WERI-Rb-1 (cell line): ENCODE measurements at regions not wholly inside any gene's neighbourhood (a gene's known extent, or its start where the extent isn't known, plus 50 kb on each side); places are given as distances from the start of the nearest gene placed in this dataset.
A peak's percentile ranks its signal among the peaks of the same experiment; 100 is the strongest.

Source experiments
- DNase-seq: peaks from one replicate; pipeline ENCODE4 v3.0.0-alpha.2; 2020
- H3K27ac ChIP-seq: fragments of 250-450 bp; sonication (Bioruptor Pico); 2 replicates; pipeline ENCODE4 v1.5.1; 2020; ENCODE audit warnings: mild to moderate bottlenecking, moderate library complexity
- H3K27me3 ChIP-seq: fragments of 250-450 bp; sonication (Bioruptor Pico); 2 replicates; pipeline ENCODE4 v1.5.1; 2021; ENCODE audit warnings: mild to moderate bottlenecking, low read depth, moderate library complexity; ENCODE audit not compliant: insufficient read depth, severe bottlenecking
- H3K36me3 ChIP-seq: fragments of 250-450 bp; sonication (Bioruptor Pico); 2 replicates; pipeline ENCODE4 v1.5.1; 2020; ENCODE audit warnings: mild to moderate bottlenecking, moderate library complexity
- H3K4me3 ChIP-seq: 2 replicates; pipeline ENCODE4 v1.5.1; 2011; ENCODE audit warnings: low read depth, mild to moderate bottlenecking, control low read depth, low read length
- H3K9me3 ChIP-seq: fragments of 250-450 bp; sonication (Bioruptor Pico); 2 replicates; pipeline ENCODE4 v1.5.1; 2021; ENCODE audit warnings: mild to moderate bottlenecking, moderate library complexity; ENCODE audit not compliant: severe bottlenecking
- CTCF ChIP-seq: IDR thresholded peaks from 2 replicates; pipeline ENCODE4 v1.5.1; 2011; ENCODE audit warnings: low read depth, mild to moderate bottlenecking, control low read depth, inconsistent platforms, low read length

GRCh38 chr11:70825893-70826540 lies 426.4 kb downstream of the SHANK2 start:
- Histone ChIP-seq H3K27ac (peak overlapping the region; percentile 17), H3K27me3 (no peaks in the 10 kb centered on the region)

GRCh38 chr11:70826541-70827335 lies 425.6 kb downstream of the SHANK2 start:
- DNase-seq: peak; percentile 65
- Histone ChIP-seq H3K27me3 (no peaks in the 10 kb centered on the region), H3K36me3 (no peaks in the 10 kb centered on the region), H3K4me3 (peak overlapping the region; percentile 39), H3K27ac (peak overlapping the region; percentile 17), H3K9me3 (no peaks in the 10 kb centered on the region)
- TF ChIP-seq CTCF: no peak

More at GRCh38 chr11:70825893-70826540, 426.4 kb downstream of the SHANK2 start:
- Histone ChIP-seq H3K9me3 (no peaks in the 10 kb centered on the region), H3K36me3 (no peaks in the 10 kb centered on the region), H3K4me3 (peak overlapping the region; percentile 39)
- no peak for DNase-seq
- TF ChIP-seq CTCF: no peak

GRCh38 chr11:70828593-70829082 lies 423.7 kb downstream of the SHANK2 start:
- Histone ChIP-seq H3K9me3 (no peaks in the 10 kb centered on the region), H3K27ac (no peak overlapping the region), H3K36me3 (no peaks in the 10 kb centered on the region), H3K4me3 (no peak overlapping the region), H3K27me3 (no peaks in the 10 kb centered on the region)
- no peak for TF ChIP-seq CTCF
- DNase-seq: no peak

- H3K4me3 ChIP-seq: no peak overlapping the region
- no peaks in the 10 kb centered on the region for H3K9me3 ChIP-seq
- TF ChIP-seq CTCF: no peak
- H3K36me3 ChIP-seq: no peaks in the 10 kb centered on the region
- no peaks in the 10 kb centered on the region for H3K27me3 ChIP-seq
- no peak overlapping the region for H3K27ac ChIP-seq
- DNase-seq: no peak
Observed at GRCh38 chr11:70829134-70829885, 423.1 kb downstream of the SHANK2 start.

GRCh38 chr11:70829886-70830272 lies 422.5 kb downstream of the SHANK2 start:
- Histone ChIP-seq H3K4me3 (no peak overlapping the region), H3K27me3 (no peaks in the 10 kb centered on the region), H3K36me3 (no peaks in the 10 kb centered on the region), H3K27ac (no peak overlapping the region), H3K9me3 (no peaks in the 10 kb centered on the region)
- TF ChIP-seq CTCF: no peak
- DNase-seq: no peak
